Skeletal muscle satellite cell (primary cell): ENCODE measurements at regions not wholly inside any gene's neighbourhood (a gene's known extent, or its start where the extent isn't known, plus 50 kb on each side); places are given as distances from the start of the nearest gene placed in this dataset.

ENCODE experiments used
- H3K27me3 ChIP-seq: 2 replicates; pipeline ENCODE4 v1.7.0; 2013; ENCODE audit warnings: low read length; ENCODE audit not compliant: control insufficient read depth, insufficient read depth
- H3K36me3 ChIP-seq: 2 replicates; pipeline ENCODE4 v1.7.0; 2013; ENCODE audit warnings: mild to moderate bottlenecking, control low read depth, low read length; ENCODE audit not compliant: insufficient read depth
- H3K4me1 ChIP-seq: 2 replicates; pipeline ENCODE4 v1.7.0; 2013; ENCODE audit warnings: low read length; ENCODE audit not compliant: control insufficient read depth, insufficient read depth
- H3K4me2 ChIP-seq: 2 replicates; pipeline ENCODE4 v1.7.0; 2013; ENCODE audit warnings: mild to moderate bottlenecking, low read length
- H3K4me3 ChIP-seq: 2 replicates; pipeline ENCODE4 v1.7.0; 2013; ENCODE audit warnings: low read length
- H3K9ac ChIP-seq: 2 replicates; pipeline ENCODE4 v1.7.0; 2013; ENCODE audit warnings: mild to moderate bottlenecking, low read depth, low read length, moderate library complexity
- H3K9me3 ChIP-seq: replicated peaks from 2 replicates; pipeline ENCODE4 v1.7.0; 2013; ENCODE audit warnings: mild to moderate bottlenecking, control low read depth, low read length

- Histone ChIP-seq H3K4me2 (no peak overlapping the region), H3K27me3 (no peaks in the 10 kb centered on the region), H3K9ac (no peak overlapping the region), H3K4me3 (no peak overlapping the region), H3K9me3 (no peaks in the 10 kb centered on the region), H3K36me3 (no peaks in the 10 kb centered on the region), H3K4me1 (no peaks in the 10 kb centered on the region)
Observed at GRCh38 chr3:124420392-124420791, 309.9 kb upstream of the UMPS start.

GRCh38 chr3:124422805-124423204 lies 307.4 kb upstream of the UMPS start:
- Histone ChIP-seq H3K9ac (no peak overlapping the region), H3K36me3 (no peaks in the 10 kb centered on the region), H3K27me3 (no peaks in the 10 kb centered on the region), H3K4me1 (no peaks in the 10 kb centered on the region), H3K9me3 (no peaks in the 10 kb centered on the region), H3K4me2 (no peak overlapping the region), H3K4me3 (no peak overlapping the region)

DNA sequence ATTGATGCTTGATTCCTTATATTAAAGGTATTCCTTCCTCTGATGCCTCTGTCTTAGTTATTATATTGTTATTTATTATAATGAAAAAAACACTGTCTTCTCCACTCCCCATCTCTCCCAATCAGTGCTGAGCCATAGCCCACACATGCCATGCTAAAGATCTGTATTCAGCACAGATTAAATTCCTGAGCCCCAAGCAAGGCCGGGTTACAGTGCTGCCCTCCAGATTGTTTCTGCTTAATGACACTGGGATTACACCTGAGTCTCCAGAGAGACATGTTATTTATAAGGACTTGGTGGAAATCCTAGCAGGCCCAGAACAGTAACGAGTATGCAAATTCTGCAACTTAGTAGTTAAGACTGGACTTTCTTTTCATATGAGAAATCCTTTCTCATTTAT lies 305.9 kb upstream of the UMPS start:
- Histone ChIP-seq H3K27me3 (no peaks in the 10 kb centered on the region), H3K4me3 (no peak overlapping the region), H3K9me3 (no peaks in the 10 kb centered on the region), H3K36me3 (no peaks in the 10 kb centered on the region), H3K4me2 (no peak overlapping the region), H3K9ac (no peak overlapping the region), H3K4me1 (peaks cover 14% of the 10 kb centered on the region)

DNA sequence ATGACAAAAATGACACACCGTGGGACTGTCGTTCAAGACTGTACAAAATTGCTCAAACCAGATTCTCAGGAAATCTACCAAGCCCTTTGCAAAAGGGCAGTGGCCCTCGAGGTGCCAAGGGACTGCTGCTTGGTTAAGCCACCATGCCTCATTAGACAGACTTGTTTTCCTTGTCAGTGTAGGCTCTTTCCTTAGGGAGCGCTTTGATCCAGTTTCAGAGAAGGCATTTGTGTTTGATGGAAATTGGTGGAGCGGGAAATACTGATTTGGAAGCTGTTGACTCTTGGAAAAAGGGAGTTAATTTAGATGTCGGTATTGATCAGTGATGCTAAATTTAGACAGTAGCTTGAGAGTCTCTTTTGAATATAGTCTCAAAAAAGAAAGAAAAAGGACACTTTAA lies 304.3 kb upstream of the UMPS start:
- Histone ChIP-seq H3K36me3 (no peaks in the 10 kb centered on the region), H3K9me3 (no peaks in the 10 kb centered on the region), H3K4me1 (peaks cover 19% of the 10 kb centered on the region), H3K4me2 (no peak overlapping the region), H3K27me3 (no peaks in the 10 kb centered on the region), H3K9ac (no peak overlapping the region), H3K4me3 (no peak overlapping the region)

GRCh38 chr3:124428372-124429128 lies 301.7 kb upstream of the UMPS start:
- Histone ChIP-seq H3K4me1 (peaks cover 19% of the 10 kb centered on the region), H3K27me3 (no peaks in the 10 kb centered on the region), H3K36me3 (no peaks in the 10 kb centered on the region), H3K4me3 (no peak overlapping the region), H3K9ac (no peak overlapping the region), H3K9me3 (no peaks in the 10 kb centered on the region), H3K4me2 (peak overlapping the region; percentile 6)

- Histone ChIP-seq H3K36me3 (no peaks in the 10 kb centered on the region), H3K9ac (no peak overlapping the region), H3K9me3 (no peaks in the 10 kb centered on the region)
Observed at GRCh38 chr3:124429129-124429815, 301.0 kb upstream of the UMPS start.

DNA sequence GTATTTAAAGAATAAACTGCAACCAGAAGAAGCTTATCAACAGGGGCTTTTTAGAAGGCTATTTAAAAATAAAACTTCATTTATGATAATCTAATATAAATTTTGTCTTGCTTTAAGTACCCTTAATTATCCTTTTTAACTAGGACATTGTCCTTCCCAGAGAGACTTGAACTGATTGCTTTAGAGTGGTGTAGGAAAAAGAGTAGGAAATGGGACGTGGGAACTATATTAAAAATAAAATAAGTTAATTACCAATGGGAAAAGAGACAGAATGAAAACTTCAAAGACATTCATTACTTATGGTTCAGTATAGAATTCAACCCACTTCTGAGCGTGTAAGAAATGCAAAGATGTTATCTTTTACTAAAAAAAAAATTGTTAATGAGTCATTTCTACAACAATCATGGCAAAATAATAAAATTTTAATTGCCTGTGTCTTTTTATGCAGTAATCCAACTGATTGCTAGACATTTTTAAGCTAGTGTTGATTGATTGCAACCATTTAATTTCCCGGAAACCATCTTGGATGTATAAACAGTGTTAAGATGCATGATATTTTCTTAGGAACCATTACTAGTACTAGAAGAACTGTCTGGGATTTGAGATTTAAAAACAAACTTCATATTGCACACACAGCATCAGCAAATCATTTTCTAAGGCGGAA lies 298.8 kb upstream of the UMPS start:
- Histone ChIP-seq H3K9ac (no peak overlapping the region), H3K9me3 (no peaks in the 10 kb centered on the region), H3K27me3 (no peaks in the 10 kb centered on the region), H3K4me1 (peaks cover 19% of the 10 kb centered on the region), H3K4me3 (no peak overlapping the region), H3K36me3 (no peaks in the 10 kb centered on the region), H3K4me2 (no peak overlapping the region)

More at GRCh38 chr3:124429129-124429815, 301.0 kb upstream of the UMPS start:
- Histone ChIP-seq H3K27me3 (no peaks in the 10 kb centered on the region), H3K4me1 (peaks cover 19% of the 10 kb centered on the region), H3K4me3 (no peak overlapping the region), H3K4me2 (peak overlapping the region; percentile 24)

- no peak overlapping the region for H3K4me3 ChIP-seq
- peaks cover 7% of the 10 kb centered on the region for H3K4me1 ChIP-seq
- no peak overlapping the region for H3K4me2 ChIP-seq
- H3K9ac ChIP-seq, result no peak overlapping the region
- no peaks in the 10 kb centered on the region for H3K9me3 ChIP-seq
- H3K36me3 ChIP-seq, result no peaks in the 10 kb centered on the region
- no peaks in the 10 kb centered on the region for H3K27me3 ChIP-seq
Observed at GRCh38 chr3:124434176-124434575, 296.1 kb upstream of the UMPS start.

DNA sequence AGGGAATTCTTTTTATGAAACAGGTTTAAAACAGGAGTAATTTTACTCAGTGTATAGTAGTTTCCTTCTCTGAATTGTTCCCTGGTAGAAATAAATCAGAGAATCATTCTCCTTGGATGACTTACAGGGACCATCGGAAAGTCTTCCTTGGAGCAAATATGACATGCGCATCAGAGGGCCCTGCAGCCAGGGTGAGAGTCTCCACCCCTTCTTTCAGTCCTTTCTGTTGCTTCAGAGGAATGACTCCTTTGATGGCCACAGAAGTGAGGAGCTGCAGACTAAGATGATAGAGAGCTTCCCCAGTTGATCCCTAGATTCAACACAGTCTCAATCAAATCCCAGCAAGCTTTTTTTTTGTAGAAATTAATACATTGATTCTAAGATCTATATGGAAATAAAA lies 294.8 kb upstream of the UMPS start:
- no peaks in the 10 kb centered on the region for H3K36me3 ChIP-seq
- H3K4me1 ChIP-seq, result no peaks in the 10 kb centered on the region
- no peaks in the 10 kb centered on the region for H3K9me3 ChIP-seq
- no peak overlapping the region for H3K9ac ChIP-seq
- no peak overlapping the region for H3K4me2 ChIP-seq
- no peaks in the 10 kb centered on the region for H3K27me3 ChIP-seq
- no peak overlapping the region for H3K4me3 ChIP-seq

- no peaks in the 10 kb centered on the region for H3K27me3 ChIP-seq
- H3K36me3 ChIP-seq, result no peaks in the 10 kb centered on the region
- no peak overlapping the region for H3K4me3 ChIP-seq
- no peaks in the 10 kb centered on the region for H3K4me1 ChIP-seq
- no peaks in the 10 kb centered on the region for H3K9me3 ChIP-seq
- H3K4me2 ChIP-seq, result no peak overlapping the region
- no peak overlapping the region for H3K9ac ChIP-seq
Observed at GRCh38 chr3:124438813-124439212, 291.4 kb upstream of the UMPS start.

GRCh38 chr3:124439603-124440002 lies 290.6 kb upstream of the UMPS start:
- Histone ChIP-seq H3K36me3 (no peaks in the 10 kb centered on the region), H3K4me2 (no peak overlapping the region), H3K9ac (no peak overlapping the region), H3K27me3 (no peaks in the 10 kb centered on the region), H3K4me3 (no peak overlapping the region), H3K9me3 (no peaks in the 10 kb centered on the region), H3K4me1 (no peaks in the 10 kb centered on the region)
